ENCODE measurements at regions not wholly inside any gene's neighbourhood (a gene's known extent, or its start where the extent isn't known, plus 50 kb on each side); places are given as distances from the start of the nearest gene placed in this dataset.

DNA sequence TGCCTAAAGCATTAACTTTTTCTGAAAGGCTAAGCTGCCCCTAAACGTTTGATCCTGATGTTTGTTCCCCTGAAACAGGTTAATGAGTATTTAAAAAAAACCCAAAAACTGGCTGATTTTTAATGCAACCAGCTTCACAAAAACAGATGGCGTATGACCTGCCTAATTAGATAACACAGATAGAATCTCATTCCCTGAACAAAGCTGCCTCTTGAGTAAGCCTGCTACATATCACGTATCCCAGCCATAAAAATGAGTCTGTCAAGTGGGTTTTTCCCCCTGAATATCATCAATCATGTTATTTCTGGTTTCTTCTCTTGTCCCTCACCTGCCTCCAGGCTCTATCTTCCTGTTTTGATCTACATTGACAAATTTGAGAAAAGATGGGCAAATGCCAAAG, 154.2 kb upstream of the FAM9B start:
- TF ChIP-seq, protein P1, sequence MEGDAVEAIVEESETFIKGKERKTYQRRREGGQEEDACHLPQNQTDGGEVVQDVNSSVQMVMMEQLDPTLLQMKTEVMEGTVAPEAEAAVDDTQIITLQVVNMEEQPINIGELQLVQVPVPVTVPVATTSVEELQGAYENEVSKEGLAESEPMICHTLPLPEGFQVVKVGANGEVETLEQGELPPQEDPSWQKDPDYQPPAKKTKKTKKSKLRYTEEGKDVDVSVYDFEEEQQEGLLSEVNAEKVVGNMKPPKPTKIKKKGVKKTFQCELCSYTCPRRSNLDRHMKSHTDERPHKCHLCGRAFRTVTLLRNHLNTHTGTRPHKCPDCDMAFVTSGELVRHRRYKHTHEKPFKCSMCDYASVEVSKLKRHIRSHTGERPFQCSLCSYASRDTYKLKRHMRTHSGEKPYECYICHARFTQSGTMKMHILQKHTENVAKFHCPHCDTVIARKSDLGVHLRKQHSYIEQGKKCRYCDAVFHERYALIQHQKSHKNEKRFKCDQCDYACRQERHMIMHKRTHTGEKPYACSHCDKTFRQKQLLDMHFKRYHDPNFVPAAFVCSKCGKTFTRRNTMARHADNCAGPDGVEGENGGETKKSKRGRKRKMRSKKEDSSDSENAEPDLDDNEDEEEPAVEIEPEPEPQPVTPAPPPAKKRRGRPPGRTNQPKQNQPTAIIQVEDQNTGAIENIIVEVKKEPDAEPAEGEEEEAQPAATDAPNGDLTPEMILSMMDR (IDR thresholded peaks at IDR 0.05): no peak
- TF ChIP-seq POLR2AphosphoS5 (IDR thresholded peaks at IDR 0.05): no peak
